Neural progenitor cell (in vitro differentiated cells): ENCODE measurements at regions not wholly inside any gene's neighbourhood (a gene's known extent, or its start where the extent isn't known, plus 50 kb on each side); places are given as distances from the start of the nearest gene placed in this dataset.

Source experiments
- DNase-seq: peaks from one replicate; pipeline ENCODE4 v3.0.0-alpha.2; 2016; ENCODE audit warnings: low spot score
- H2AFZ ChIP-seq: fragments of 200-600 bp; sonication (generic); replicated peaks from 2 replicates; pipeline ENCODE4 v1.6.1; 2016; ENCODE audit warnings: antibody characterized with exemption
- H3F3A ChIP-seq: fragments of 200-600 bp; sonication (generic); 2 replicates; pipeline ENCODE4 v1.6.1; 2016; ENCODE audit warnings: antibody characterized with exemption, low read depth
- H3K27ac ChIP-seq: fragments of 200-600 bp; sonication (generic); 2 replicates; pipeline ENCODE4 v1.5.1; 2016; ENCODE audit warnings: mild to moderate bottlenecking
- H3K27me3 ChIP-seq: fragments of 200-600 bp; sonication (generic); 2 replicates; pipeline ENCODE4 v1.6.1; 2016; ENCODE audit warnings: mild to moderate bottlenecking, moderate library complexity
- H3K36me3 ChIP-seq: fragments of 200-600 bp; sonication (generic); 2 replicates; pipeline ENCODE4 v1.5.1; 2016
- H3K4me1 ChIP-seq: fragments of 200-600 bp; sonication (generic); 2 replicates; pipeline ENCODE4 v1.6.1; 2016; ENCODE audit warnings: mixed run types
- H3K4me2 ChIP-seq: fragments of 200-600 bp; sonication (generic); 2 replicates; pipeline ENCODE4 v1.6.1; 2016
- H3K4me3 ChIP-seq: fragments of 200-600 bp; sonication (generic); 2 replicates; pipeline ENCODE4 v1.5.1; 2016
- H3K79me2 ChIP-seq: fragments of 200-600 bp; sonication (generic); 2 replicates; pipeline ENCODE4 v1.6.1; 2016; ENCODE audit warnings: low read depth
- H3K9ac ChIP-seq: fragments of 200-600 bp; sonication (generic); 2 replicates; pipeline ENCODE4 v1.6.1; 2016
- H3K9me3 ChIP-seq: fragments of 200-600 bp; sonication (generic); 2 replicates; pipeline ENCODE4 v1.5.1; 2016; ENCODE audit warnings: low read depth
- H4K20me1 ChIP-seq: fragments of 200-600 bp; sonication (generic); 2 replicates; pipeline ENCODE4 v1.6.1; 2016; ENCODE audit warnings: low read depth
- H3K27ac Mint-ChIP-seq: 3 replicates; pipeline ENCODE4 v1.8.0; 2021; ENCODE audit warnings: mixed read lengths
- H3K27me3 Mint-ChIP-seq: 2 replicates; pipeline ENCODE4 v1.8.0; 2022; ENCODE audit warnings: low read depth, mild to moderate bottlenecking, inconsistent platforms, moderate library complexity, mixed read lengths; ENCODE audit not compliant: insufficient read depth
- H3K36me3 Mint-ChIP-seq: 3 replicates; pipeline ENCODE4 v1.8.0; 2021; ENCODE audit warnings: mixed read lengths
- H3K4me1 Mint-ChIP-seq: 3 replicates; pipeline ENCODE4 v1.8.0; 2021; ENCODE audit warnings: mixed read lengths
- H3K4me3 Mint-ChIP-seq: 3 replicates; pipeline ENCODE4 v1.8.0; 2021; ENCODE audit warnings: mild to moderate bottlenecking, moderate library complexity, mixed read lengths
- H3K9me3 Mint-ChIP-seq: 3 replicates; pipeline ENCODE4 v1.8.0; 2020; ENCODE audit warnings: mixed read lengths
- EZH2 ChIP-seq: fragments of 200-600 bp; sonication (generic); IDR thresholded peaks from 2 replicates; pipeline ENCODE4 v1.6.1; 2017; ENCODE audit warnings: antibody characterized with exemption, mild to moderate bottlenecking, moderate library complexity
- EZH2phosphoT487 ChIP-seq: fragments of 200-600 bp; sonication (generic); IDR thresholded peaks from 2 replicates; pipeline ENCODE4 v1.6.1; 2017; ENCODE audit warnings: antibody characterized with exemption
- TF ChIP-seq, protein P1 (sequence below): fragments of 200-600 bp; sonication (generic); IDR thresholded peaks from 2 replicates; pipeline ENCODE4 v1.5.1; 2017; ENCODE audit warnings: antibody characterized with exemption, mild to moderate bottlenecking

DNA sequence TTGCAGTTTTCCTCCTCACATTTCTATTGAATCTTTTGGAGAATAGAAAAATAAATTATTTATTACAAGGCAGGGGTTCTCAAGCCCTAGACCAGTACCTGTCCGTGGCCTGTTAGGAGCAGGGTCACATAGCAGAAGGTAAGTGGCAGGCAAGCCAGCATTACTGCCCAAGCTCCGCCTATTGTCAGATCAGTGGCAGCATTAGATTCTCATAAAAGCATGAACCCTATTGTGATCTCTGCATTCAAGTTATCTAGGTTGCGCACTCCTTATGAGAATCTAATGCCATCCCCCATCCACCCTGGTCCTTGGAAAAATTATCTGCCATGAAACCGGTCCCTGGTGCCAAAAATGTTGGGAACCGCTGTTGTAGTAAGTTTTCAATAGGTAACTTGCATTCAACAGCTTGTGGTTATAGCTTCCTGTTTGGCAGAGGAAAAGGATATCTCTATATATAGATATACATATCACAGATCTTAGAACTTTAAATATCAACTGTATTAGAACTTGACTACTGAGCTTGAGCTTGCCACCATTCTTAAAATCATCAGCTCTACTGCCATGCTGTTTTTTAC lies 165.1 kb downstream of the AHR start:
- Histone ChIP-seq H3K9me3 (no peaks in the 10 kb centered on the region), H3K27me3 (no peaks in the 10 kb centered on the region), H3K79me2 (no peaks in the 10 kb centered on the region), H3F3A (no peaks in the 10 kb centered on the region), H2AFZ (no peak overlapping the region), H4K20me1 (no peaks in the 10 kb centered on the region), H3K4me2 (no peak overlapping the region), H3K4me1 (peaks cover 3% of the 10 kb centered on the region), H3K36me3 (no peaks in the 10 kb centered on the region), H3K27ac (no peak overlapping the region), H3K9ac (no peak overlapping the region), H3K4me3 (no peak overlapping the region)
- Mint-ChIP-seq H3K27me3 (no peaks in the 10 kb centered on the region), H3K36me3 (peaks cover 11% of the 10 kb centered on the region), H3K4me1 (peaks cover 20% of the 10 kb centered on the region), H3K9me3 (peaks cover 21% of the 10 kb centered on the region), H3K27ac (no peak overlapping the region), H3K4me3 (no peak overlapping the region)
- TF ChIP-seq EZH2phosphoT487 (no peak), EZH2 (no peak)
- TF ChIP-seq, protein P1, sequence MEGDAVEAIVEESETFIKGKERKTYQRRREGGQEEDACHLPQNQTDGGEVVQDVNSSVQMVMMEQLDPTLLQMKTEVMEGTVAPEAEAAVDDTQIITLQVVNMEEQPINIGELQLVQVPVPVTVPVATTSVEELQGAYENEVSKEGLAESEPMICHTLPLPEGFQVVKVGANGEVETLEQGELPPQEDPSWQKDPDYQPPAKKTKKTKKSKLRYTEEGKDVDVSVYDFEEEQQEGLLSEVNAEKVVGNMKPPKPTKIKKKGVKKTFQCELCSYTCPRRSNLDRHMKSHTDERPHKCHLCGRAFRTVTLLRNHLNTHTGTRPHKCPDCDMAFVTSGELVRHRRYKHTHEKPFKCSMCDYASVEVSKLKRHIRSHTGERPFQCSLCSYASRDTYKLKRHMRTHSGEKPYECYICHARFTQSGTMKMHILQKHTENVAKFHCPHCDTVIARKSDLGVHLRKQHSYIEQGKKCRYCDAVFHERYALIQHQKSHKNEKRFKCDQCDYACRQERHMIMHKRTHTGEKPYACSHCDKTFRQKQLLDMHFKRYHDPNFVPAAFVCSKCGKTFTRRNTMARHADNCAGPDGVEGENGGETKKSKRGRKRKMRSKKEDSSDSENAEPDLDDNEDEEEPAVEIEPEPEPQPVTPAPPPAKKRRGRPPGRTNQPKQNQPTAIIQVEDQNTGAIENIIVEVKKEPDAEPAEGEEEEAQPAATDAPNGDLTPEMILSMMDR, result no peak
- DNase-seq, result no peak

DNA sequence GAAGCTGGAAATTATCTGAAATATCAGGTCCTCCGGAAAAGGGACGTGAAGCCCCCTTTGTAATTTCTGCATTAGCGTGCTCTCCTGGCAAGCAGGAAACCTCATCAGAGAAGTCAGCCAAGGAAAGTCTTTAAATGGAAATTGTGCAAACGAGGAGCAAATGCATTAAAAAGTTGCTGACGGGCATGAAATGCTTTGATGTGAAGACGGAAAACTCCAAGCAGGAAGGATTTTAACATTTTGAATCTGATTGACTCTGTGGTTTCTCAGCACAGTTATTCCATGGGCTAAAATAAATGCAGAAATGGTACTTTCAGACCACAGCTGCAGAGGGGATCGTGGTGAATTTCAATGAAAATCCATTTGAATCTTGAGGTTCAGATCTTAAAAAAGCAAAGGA lies 167.8 kb downstream of the AHR start:
- Mint-ChIP-seq H3K9me3 (peaks cover 6% of the 10 kb centered on the region), H3K27me3 (no peaks in the 10 kb centered on the region), H3K4me1 (peaks cover 20% of the 10 kb centered on the region), H3K27ac (no peak overlapping the region), H3K4me3 (no peak overlapping the region), H3K36me3 (peaks cover 3% of the 10 kb centered on the region)
- Histone ChIP-seq H4K20me1 (no peaks in the 10 kb centered on the region), H3K9ac (no peak overlapping the region), H3K27me3 (no peaks in the 10 kb centered on the region), H3K9me3 (no peaks in the 10 kb centered on the region), H3K79me2 (no peaks in the 10 kb centered on the region), H3K4me2 (no peak overlapping the region), H3K27ac (no peak overlapping the region), H3F3A (no peaks in the 10 kb centered on the region), H2AFZ (peak overlapping the region; percentile 19), H3K36me3 (no peaks in the 10 kb centered on the region), H3K4me1 (peaks cover 3% of the 10 kb centered on the region), H3K4me3 (no peak overlapping the region)
- DNase-seq, result no peak
- TF ChIP-seq, protein P1, result no peak
- TF ChIP-seq EZH2 (no peak), EZH2phosphoT487 (no peak)

DNA sequence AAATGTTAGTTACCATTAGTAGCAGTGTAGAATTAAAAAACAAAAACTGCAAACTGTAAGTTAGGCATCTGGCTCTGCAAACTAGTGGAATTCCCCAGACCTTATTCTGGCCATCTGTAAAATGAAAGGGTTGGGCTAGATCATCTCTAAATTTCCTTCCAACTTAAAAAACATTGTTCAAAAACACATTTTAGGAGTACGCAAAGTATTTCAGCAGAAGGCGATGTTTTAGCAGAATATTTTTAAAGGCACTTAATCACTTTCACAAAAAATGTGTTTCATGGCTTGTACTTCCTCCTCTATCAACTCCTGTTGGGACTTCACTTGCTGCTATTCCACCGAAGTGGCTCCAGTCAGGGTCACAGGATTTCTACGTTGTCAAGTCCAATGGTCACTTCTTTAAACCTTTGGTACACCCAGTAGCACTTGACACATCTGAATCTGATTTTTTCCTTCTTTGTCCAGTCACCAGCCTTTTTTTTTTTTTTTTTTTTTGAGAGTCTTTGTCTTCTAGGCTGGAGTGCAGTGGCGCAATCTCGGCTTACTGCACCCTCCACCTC lies 169.0 kb downstream of the AHR start:
- DNase-seq, result no peak
- Histone ChIP-seq H3K36me3 (no peaks in the 10 kb centered on the region), H3K9ac (no peak overlapping the region), H3F3A (no peaks in the 10 kb centered on the region), H3K79me2 (no peaks in the 10 kb centered on the region), H3K4me1 (peaks cover 3% of the 10 kb centered on the region), H2AFZ (no peak overlapping the region), H3K4me3 (no peak overlapping the region), H3K27ac (no peak overlapping the region), H3K27me3 (no peaks in the 10 kb centered on the region), H4K20me1 (no peaks in the 10 kb centered on the region), H3K9me3 (no peaks in the 10 kb centered on the region), H3K4me2 (no peak overlapping the region)
- no peak overlapping the region for H3K27ac Mint-ChIP-seq
- H3K27me3 Mint-ChIP-seq, result no peaks in the 10 kb centered on the region
- H3K9me3 Mint-ChIP-seq, result peaks cover 4% of the 10 kb centered on the region
- peaks cover 3% of the 10 kb centered on the region for H3K36me3 Mint-ChIP-seq
- H3K4me1 Mint-ChIP-seq, result peaks cover 12% of the 10 kb centered on the region
- H3K4me3 Mint-ChIP-seq, result no peak overlapping the region
- TF ChIP-seq, protein P1, result no peak
- no peak for TF ChIP-seq EZH2
